Epithelial cell of esophagus (primary cell): ENCODE measurements at regions not wholly inside any gene's neighbourhood (a gene's known extent, or its start where the extent isn't known, plus 50 kb on each side); places are given as distances from the start of the nearest gene placed in this dataset.

ENCODE experiments used
- DNase-seq: peaks from one replicate; pipeline ENCODE4 v3.0.0; 2010; ENCODE audit warnings: low read depth
- H3K4me3 ChIP-seq: 2 replicates; pipeline ENCODE4 v1.5.1; 2011; ENCODE audit warnings: mild to moderate bottlenecking, low read length, control low read depth
- CTCF ChIP-seq: IDR thresholded peaks from 2 replicates; pipeline ENCODE4 v1.5.1; 2011; ENCODE audit warnings: low read depth, mild to moderate bottlenecking, low read length, control low read depth, inconsistent platforms; ENCODE audit not compliant: insufficient read depth; ENCODE audit errors: missing control alignments

DNA sequence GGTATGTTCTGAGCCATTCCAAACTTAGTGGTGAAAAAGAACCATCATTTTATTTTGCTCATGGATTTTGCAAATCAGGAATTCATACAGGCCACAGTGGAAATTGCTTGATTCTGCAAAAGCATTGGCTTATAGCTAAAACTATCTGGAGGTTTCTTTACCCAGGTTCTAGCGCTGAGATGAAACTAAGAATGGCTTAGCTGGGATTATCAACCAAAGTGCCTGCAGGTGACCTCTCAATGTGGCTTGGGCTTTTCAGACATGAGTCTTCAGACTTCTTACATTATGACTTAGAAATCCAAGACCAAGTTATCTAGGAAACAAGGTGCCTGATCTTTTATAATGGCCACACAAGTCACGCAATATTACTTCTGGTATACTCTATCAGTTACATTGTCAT lies 140.1 kb downstream of the HGF start:
- no peak for DNase-seq
- no peak for TF ChIP-seq CTCF
- no peak overlapping the region for H3K4me3 ChIP-seq

DNA sequence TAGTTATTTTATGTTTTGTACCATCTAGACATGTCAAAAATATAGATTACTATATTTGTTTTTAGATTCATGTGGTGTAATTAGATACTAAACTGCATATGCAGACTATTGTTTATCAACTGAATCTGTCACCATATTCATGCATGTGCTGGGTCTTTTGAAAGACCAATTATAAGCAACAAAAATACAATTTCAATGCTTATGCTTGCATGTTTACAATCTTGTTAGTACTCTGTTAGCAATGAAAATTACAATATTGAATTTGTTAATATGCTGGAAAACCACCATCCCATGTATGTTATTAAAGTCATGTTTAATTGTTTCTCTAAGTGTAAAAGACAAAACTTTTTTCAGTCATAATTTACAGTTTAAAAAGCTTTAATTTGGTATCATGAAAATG lies 140.9 kb downstream of the HGF start:
- TF ChIP-seq CTCF, result no peak
- H3K4me3 ChIP-seq, result no peak overlapping the region
- no peak for DNase-seq

- peak; percentile 80 for DNase-seq
- TF ChIP-seq CTCF, result no peak
- no peak overlapping the region for H3K4me3 ChIP-seq
Observed at GRCh38 chr7:81627536-81628287, 142.1 kb downstream of the HGF start.

- TF ChIP-seq CTCF, result no peak
- no peak for DNase-seq
- H3K4me3 ChIP-seq, result no peak overlapping the region
Observed at GRCh38 chr7:81626008-81626407, 143.8 kb downstream of the HGF start.

GRCh38 chr7:81624650-81625631 lies 144.9 kb downstream of the HGF start:
- no peak for DNase-seq
- no peak overlapping the region for H3K4me3 ChIP-seq
- TF ChIP-seq CTCF, result no peak

GRCh38 chr7:81624021-81624592 lies 145.7 kb downstream of the HGF start:
- TF ChIP-seq CTCF, result no peak
- H3K4me3 ChIP-seq, result no peak overlapping the region
- no peak for DNase-seq
